T-helper 2 cell (primary cell): ENCODE measurements at regions not wholly inside any gene's neighbourhood (a gene's known extent, or its start where the extent isn't known, plus 50 kb on each side); places are given as distances from the start of the nearest gene placed in this dataset.
"Not testable (repeated sequence)": the region's sequence is repeated elsewhere in the genome, so short reads cannot be mapped to it uniquely, and the experiment has no call there.

Experiments
- DNase-seq, 5 experiments: peaks; one replicate each; pipeline versions ENCODE4 v3.0.0 to v3.0.0-alpha.2; 2012 to 2022

DNA sequence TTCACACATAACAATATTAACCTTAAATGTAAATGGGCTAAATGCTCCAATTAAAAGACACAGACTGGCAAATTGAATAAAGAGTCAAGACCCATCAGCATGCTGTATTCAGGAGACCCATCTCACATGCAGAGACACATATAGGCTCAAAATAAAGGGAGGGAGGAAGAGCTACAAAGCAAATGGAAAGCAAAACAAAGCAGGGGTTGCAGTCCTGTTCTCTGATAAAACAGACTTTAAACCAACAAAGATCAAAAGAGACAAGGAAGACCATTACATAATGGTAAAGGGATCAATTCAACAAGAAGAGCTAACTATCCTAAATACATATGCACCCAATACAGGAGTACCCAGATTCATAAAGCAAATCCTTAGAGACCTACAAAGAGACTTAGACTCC is 78.8 kb upstream of the RREB1 start:
- not testable (repeated sequence) for DNase-seq

GRCh38 chr6:7030968-7031367 is 76.8 kb upstream of the RREB1 start:
- DNase-seq = not testable (repeated sequence)

DNA sequence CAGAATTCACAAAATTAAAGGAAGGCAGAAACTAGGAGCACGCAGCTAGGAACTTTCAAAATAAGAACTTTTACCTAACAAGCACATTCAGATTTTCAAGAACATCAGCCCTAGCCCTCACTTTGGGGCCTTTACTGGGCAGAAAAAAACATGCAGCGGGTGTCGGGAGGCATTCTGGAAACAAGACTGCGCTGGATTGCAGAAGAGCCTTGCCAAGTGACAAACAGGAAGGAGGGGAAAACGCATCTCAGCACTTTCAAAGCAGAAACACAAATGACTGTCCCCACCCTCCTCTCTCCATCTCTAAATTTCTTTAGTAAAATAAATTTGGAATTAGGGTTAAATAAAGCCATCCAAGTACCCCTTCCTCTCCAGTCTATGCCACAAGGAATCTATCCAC is 74.6 kb upstream of the RREB1 start:
- no peak for DNase-seq

DNA sequence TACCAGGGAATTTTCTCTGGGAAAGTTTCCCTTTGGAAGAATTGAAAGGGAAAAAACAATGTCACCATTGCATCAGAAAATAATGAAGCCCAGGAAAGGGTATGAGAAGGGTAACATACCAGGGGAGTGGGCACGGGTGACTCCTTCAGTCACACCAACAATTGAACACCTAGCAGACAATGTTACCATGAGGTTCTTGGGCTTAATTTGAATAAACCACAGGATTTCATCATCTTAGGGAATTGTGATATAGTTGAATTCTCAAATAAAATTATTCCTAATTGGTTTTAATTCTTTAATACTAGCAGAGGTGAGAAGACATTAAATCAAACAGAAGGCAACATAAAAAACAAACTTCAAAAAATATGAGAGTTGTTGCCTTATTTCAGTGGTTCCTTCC is 73.7 kb upstream of the RREB1 start:
- no peak for DNase-seq

DNA sequence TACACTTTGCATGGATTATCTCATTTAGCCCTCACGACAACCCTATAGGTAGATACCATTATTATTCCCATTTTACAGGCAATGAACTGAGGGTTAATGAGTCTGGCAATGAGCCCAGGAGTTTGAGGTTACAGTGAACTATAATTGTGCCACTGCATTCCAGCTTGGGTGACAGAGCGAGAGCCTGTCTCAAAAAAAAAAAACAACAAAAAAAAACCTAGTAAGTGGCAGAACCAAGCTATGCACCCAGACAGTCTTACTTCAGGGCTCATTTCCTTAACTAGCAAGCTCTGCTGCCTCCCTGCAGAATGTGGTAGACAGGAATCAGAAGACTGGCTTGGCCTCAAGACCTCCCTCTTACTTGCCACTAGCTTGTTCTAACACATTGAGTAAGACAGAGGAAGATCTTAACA is 71.9 kb upstream of the RREB1 start:
- DNase-seq = no peak

GRCh38 chr6:7041511-7042026 is 66.2 kb upstream of the RREB1 start:
- no peak for DNase-seq

DNA sequence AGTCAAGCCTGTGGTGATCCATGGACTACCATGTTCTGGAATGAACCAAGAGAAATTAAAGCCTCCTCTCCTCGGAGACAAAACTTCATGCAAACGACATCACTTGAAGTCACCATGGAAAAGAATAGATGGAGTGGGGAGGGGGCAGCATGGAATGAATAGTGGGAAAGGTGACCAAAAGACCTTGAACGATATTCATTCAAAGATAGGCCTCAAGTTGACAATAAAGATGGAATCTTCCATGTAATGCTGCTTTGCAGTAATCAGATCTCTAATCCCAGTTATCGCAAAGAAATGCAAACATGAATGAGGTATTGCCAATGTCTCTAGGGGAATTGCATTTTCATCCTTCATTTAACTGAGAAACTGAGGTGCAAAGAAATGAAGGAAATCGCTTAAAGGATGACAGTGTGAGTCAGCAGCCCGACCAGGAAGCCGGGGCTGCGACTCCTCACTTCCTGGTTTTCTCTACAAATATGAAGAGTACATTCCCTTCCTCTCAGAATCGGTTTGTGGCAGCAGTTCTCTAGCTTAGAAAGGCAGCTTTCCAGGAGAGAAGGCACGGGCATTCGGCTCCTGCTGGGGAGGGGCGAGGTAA is 65.6 kb upstream of the RREB1 start:
- no peak for DNase-seq

DNA sequence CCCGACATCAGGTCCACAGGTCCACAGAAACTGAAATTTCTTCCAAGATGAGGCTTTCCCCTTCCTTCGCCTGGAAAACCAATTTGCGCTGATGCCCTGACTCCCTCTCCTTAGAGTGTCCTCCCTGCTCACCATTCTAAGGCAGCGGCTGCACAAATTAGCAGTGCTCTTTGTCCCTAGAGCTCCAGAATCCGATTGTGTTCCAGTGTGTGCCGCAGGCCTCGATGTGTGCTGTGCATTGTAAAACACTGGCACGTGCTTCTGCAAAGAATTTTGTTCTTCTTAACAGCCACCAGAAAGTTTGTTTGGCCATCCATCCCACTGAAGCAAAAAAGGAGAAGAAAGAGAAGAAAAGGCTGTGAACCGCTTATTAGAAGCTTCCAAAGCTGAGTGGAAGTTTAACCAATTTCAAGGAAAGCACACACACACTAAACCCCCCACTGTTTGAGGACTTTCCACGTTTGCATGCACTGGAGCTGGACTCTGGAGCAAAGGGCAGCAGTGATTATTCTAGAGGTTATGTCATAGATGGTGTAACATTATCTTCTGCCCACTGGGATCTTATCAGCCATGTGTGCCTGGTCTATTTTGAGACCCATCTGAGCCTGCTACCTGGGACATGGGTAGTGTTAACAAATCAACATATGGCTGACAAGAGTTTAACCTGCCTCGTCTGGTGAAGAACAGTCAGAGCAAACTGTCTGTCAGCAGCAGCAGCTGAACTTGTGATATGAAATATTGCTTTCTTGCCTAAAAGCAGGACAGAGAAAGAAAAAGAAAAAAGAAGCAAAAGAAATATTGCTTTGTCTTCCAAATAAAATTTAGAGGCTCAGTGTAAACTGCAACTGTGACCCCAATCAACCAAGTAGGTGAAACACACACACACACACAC is 64.9 kb upstream of the RREB1 start:
- no peak for DNase-seq

DNA sequence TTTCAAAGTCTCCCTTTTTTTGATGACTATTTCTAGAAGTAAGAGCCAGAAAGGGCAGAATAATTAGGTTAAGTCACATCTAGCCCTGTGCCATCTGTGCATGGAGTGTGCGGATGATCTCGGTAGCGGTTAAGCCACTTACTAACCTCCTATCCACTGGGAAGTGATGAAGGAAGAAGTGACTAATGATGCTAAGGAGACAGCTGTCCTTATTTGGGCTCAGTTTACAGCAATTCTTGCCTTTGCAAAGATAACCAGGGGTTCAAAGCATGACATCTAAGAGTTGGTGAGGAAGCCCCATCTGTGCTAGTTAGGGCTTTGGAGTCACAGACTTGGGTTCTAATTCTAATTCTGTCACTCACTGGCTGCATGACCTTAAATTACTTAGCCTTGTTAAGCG is 62.4 kb upstream of the RREB1 start:
- DNase-seq = no peak

DNA sequence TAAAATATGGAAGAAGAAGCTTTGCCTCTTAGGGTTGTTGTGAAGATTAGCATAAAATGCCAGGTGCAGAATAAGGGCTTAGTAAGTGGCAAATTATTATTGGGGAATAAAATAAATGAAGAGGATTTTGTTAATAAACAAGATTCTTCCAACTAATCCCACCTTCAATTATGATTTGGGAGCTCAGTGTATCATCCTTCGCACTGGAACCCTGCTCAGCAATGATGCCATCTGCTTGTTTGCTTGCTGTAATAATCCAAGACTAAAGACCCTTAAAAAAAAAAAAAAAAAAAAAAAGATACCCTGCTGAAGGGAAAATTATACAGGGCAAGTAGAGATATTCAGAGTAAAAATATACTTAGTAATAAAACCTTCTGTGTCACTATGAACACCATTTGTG is 62.0 kb upstream of the RREB1 start:
- no peak for DNase-seq

- DNase-seq = no peak
Measured at GRCh38 chr6:7047128-7047527, 60.6 kb upstream of the RREB1 start.

GRCh38 chr6:7047966-7048365 is 59.8 kb upstream of the RREB1 start:
- DNase-seq = no peak

- DNase-seq = no peak
Measured at GRCh38 chr6:7048894-7049293, 58.9 kb upstream of the RREB1 start.

- no peak for DNase-seq
Measured at GRCh38 chr6:7050004-7050403, 57.8 kb upstream of the RREB1 start.

GRCh38 chr6:7050872-7051779 is 56.6 kb upstream of the RREB1 start:
- peak in 3 of 5 experiments; percentile 7 to 21 (median 14) for DNase-seq

GRCh38 chr6:7051780-7052442 is 55.9 kb upstream of the RREB1 start:
- peak in 4 of 5 experiments; percentile 19 to 59 (median 36) for DNase-seq

DNA sequence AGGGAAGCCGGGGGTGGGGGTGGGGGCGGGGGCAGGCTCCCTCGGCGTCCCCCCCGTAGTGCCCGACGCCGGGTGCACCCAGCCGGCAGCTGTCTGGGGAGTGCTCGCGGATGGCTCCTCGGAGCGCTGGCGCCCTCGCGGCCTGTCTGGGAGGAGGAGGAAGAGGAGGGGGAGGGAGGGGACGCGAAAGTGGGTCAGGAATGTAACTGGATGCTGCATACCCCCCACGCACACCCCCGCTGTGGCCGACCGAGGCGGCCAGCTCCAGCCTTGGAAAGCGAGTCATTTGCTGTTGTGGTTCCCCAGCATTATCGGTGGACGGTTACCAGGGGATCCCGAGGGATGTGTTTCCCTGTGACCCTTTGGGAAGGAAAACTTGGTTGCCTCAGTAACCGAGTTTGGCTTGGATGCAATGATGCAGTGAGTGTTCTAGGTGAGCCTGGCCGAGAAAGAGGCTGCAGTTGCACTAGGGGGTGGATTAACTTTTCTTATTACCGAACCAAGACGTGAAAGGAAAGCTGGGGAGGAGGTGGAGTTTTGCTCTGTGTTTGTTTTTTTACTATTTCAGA is 55.2 kb upstream of the RREB1 start:
- no peak for DNase-seq

DNA sequence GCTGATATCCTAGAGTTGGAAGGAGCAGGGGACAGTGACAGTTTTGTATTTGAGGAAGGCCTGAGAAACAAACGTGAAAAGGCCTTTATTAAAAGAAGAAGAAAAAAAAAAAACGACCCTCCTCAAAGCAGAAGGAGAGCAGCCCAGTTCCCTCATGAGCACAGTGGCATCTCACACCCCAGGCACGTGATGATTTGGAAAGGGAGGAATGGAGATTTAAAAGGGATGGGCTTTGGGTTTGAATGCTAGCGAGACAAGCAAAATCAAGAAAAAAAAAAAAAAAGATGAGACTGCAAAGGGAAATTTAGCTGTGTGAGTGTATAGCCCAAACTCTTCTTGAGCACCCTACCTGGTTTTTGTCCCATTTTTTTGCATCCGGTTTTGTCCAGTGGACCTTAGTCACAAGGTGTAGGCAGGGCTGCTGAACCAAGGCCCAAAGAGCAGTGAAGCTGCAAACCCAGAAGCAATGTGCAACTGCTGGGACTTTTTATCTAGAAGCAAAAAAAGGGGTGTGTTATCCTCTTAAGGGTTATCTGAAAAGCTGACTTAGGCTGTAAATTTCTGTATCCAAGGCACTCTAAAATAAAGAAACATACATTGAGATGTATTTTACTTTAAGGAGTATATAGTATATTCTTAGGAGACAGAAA is 54.5 kb upstream of the RREB1 start:
- DNase-seq = no peak
